ENCODE measurements at regions not wholly inside any gene's neighbourhood (a gene's known extent, or its start where the extent isn't known, plus 50 kb on each side); places are given as distances from the start of the nearest gene placed in this dataset.
"Not testable (repeated sequence)": the region's sequence is repeated elsewhere in the genome, so short reads cannot be mapped to it uniquely, and the experiment has no call there.

GRCh38 chr5:118336468-118336867 is 651.9 kb downstream of the DTWD2 start:
- H3K4me3 ChIP-seq (ENCODE audit: low read length), result no peak overlapping the region
- TF ChIP-seq ZNF274 (IDR thresholded peaks at IDR 0.05; ENCODE audit: low read depth, low read length), result no peak

- no peak overlapping the region for H3K4me3 ChIP-seq (ENCODE audit: low read length)
- TF ChIP-seq ZNF274 (IDR thresholded peaks at IDR 0.05; ENCODE audit: low read depth, low read length), result no peak
These were observed 661.0 kb downstream of the DTWD2 start for GRCh38 chr5:118327389-118327788.

GRCh38 chr5:118326481-118327045 is 661.8 kb downstream of the DTWD2 start:
- TF ChIP-seq ZNF274 (IDR thresholded peaks at IDR 0.05; ENCODE audit: low read depth, low read length), result no peak
- H3K4me3 ChIP-seq (ENCODE audit: low read length), result no peak overlapping the region

GRCh38 chr5:118325931-118326330 is 662.4 kb downstream of the DTWD2 start:
- no peak for TF ChIP-seq ZNF274 (IDR thresholded peaks at IDR 0.05; ENCODE audit: low read depth, low read length)
- no peak overlapping the region for H3K4me3 ChIP-seq (ENCODE audit: low read length)

GRCh38 chr5:118323723-118324122 is 664.6 kb downstream of the DTWD2 start:
- H3K4me3 ChIP-seq (ENCODE audit: low read length), result not testable (repeated sequence)

GRCh38 chr5:118321081-118321480 is 667.3 kb downstream of the DTWD2 start:
- H3K4me3 ChIP-seq (ENCODE audit: low read length), result no peak overlapping the region
- TF ChIP-seq ZNF274 (IDR thresholded peaks at IDR 0.05; ENCODE audit: low read depth, low read length), result no peak

GRCh38 chr5:118320121-118320520 is 668.2 kb downstream of the DTWD2 start:
- TF ChIP-seq ZNF274 (IDR thresholded peaks at IDR 0.05; ENCODE audit: low read depth, low read length), result no peak
- H3K4me3 ChIP-seq (ENCODE audit: low read length), result no peak overlapping the region

GRCh38 chr5:118314931-118315330 is 673.4 kb downstream of the DTWD2 start:
- no peak overlapping the region for H3K4me3 ChIP-seq (ENCODE audit: low read length)
- TF ChIP-seq ZNF274 (IDR thresholded peaks at IDR 0.05; ENCODE audit: low read depth, low read length), result no peak

GRCh38 chr5:118311103-118311819 is 677.1 kb downstream of the DTWD2 start:
- no peak overlapping the region for H3K4me3 ChIP-seq (ENCODE audit: low read length)
- no peak for TF ChIP-seq ZNF274 (IDR thresholded peaks at IDR 0.05; ENCODE audit: low read depth, low read length)

GRCh38 chr5:118310401-118310800 is 677.9 kb downstream of the DTWD2 start:
- no peak for TF ChIP-seq ZNF274 (IDR thresholded peaks at IDR 0.05; ENCODE audit: low read depth, low read length)
- no peak overlapping the region for H3K4me3 ChIP-seq (ENCODE audit: low read length)

- TF ChIP-seq ZNF274 (IDR thresholded peaks at IDR 0.05; ENCODE audit: low read depth, low read length), result no peak
- no peak overlapping the region for H3K4me3 ChIP-seq (ENCODE audit: low read length)
These were observed 685.1 kb downstream of the DTWD2 start for GRCh38 chr5:118303296-118303695.

- TF ChIP-seq ZNF274 (IDR thresholded peaks at IDR 0.05; ENCODE audit: low read depth, low read length), result no peak
- no peak overlapping the region for H3K4me3 ChIP-seq (ENCODE audit: low read length)
These were observed 685.6 kb downstream of the DTWD2 start for GRCh38 chr5:118302786-118303185.

- no peak for TF ChIP-seq ZNF274 (IDR thresholded peaks at IDR 0.05; ENCODE audit: low read depth, low read length)
- H3K4me3 ChIP-seq (ENCODE audit: low read length), result no peak overlapping the region
These were observed 686.7 kb downstream of the DTWD2 start for GRCh38 chr5:118301696-118302095.

GRCh38 chr5:118295045-118295444 is 693.3 kb downstream of the DTWD2 start:
- no peak overlapping the region for H3K4me3 ChIP-seq (ENCODE audit: low read length)
- TF ChIP-seq ZNF274 (IDR thresholded peaks at IDR 0.05; ENCODE audit: low read depth, low read length), result no peak

GRCh38 chr5:118293378-118293777 is 695.0 kb downstream of the DTWD2 start:
- H3K4me3 ChIP-seq (ENCODE audit: low read length), result no peak overlapping the region
- no peak for TF ChIP-seq ZNF274 (IDR thresholded peaks at IDR 0.05; ENCODE audit: low read depth, low read length)

GRCh38 chr5:118290204-118290603 is 698.1 kb downstream of the DTWD2 start:
- no peak overlapping the region for H3K4me3 ChIP-seq (ENCODE audit: low read length)
- TF ChIP-seq ZNF274 (IDR thresholded peaks at IDR 0.05; ENCODE audit: low read depth, low read length), result no peak

GRCh38 chr5:118284230-118284629 is 704.1 kb downstream of the DTWD2 start:
- H3K4me3 ChIP-seq (ENCODE audit: low read length), result not testable (repeated sequence)

- H3K4me3 ChIP-seq (ENCODE audit: low read length), result not testable (repeated sequence)
These were observed 705.8 kb downstream of the DTWD2 start for GRCh38 chr5:118282480-118283038.

Data from GM08714 (cell line).